HG02678 (cell line): ENCODE measurements at regions not wholly inside any gene's neighbourhood (a gene's known extent, or its start where the extent isn't known, plus 50 kb on each side); places are given as distances from the start of the nearest gene placed in this dataset.
"Not testable (repeated sequence)": the region's sequence is repeated elsewhere in the genome, so short reads cannot be mapped to it uniquely, and the experiment has no call there.

Experiments
- ATAC-seq: cut with Tn5 transposase; IDR thresholded peaks from one replicate; pipeline ENCODE4 v1.9.1; 2021; ENCODE audit warnings: mild to moderate bottlenecking, moderate library complexity; ENCODE audit not compliant: unreplicated experiment

GRCh38 chrX:42175843-42176242 lies 252.5 kb upstream of the CASK start:
- ATAC-seq = no peak

GRCh38 chrX:42157923-42158322 lies 234.6 kb upstream of the CASK start:
- ATAC-seq = not testable (repeated sequence)

GRCh38 chrX:42151808-42152207 lies 228.5 kb upstream of the CASK start:
- ATAC-seq = no peak

- no peak for ATAC-seq
Observed at GRCh38 chrX:42149765-42150164, 226.4 kb upstream of the CASK start.

GRCh38 chrX:42149281-42149680 lies 225.9 kb upstream of the CASK start:
- no peak for ATAC-seq

- ATAC-seq = no peak
Observed at GRCh38 chrX:42143866-42144592, 220.7 kb upstream of the CASK start.

GRCh38 chrX:42140320-42140719 lies 217.0 kb upstream of the CASK start:
- ATAC-seq = no peak

- ATAC-seq = no peak
Observed at GRCh38 chrX:42135583-42136228, 212.4 kb upstream of the CASK start.

- ATAC-seq = no peak
Observed at GRCh38 chrX:42131856-42132255, 208.5 kb upstream of the CASK start.

- no peak for ATAC-seq
Observed at GRCh38 chrX:42129022-42129940, 205.9 kb upstream of the CASK start.

GRCh38 chrX:42128587-42128986 lies 205.2 kb upstream of the CASK start:
- no peak for ATAC-seq

- peak; percentile 73 for ATAC-seq
Observed at GRCh38 chrX:42128020-42128419, 204.7 kb upstream of the CASK start.

GRCh38 chrX:42127563-42127962 lies 204.2 kb upstream of the CASK start:
- ATAC-seq = peak; percentile 15

GRCh38 chrX:42123369-42123768 lies 200.0 kb upstream of the CASK start:
- no peak for ATAC-seq

- ATAC-seq = no peak
Observed at GRCh38 chrX:42119076-42119475, 195.7 kb upstream of the CASK start.

GRCh38 chrX:42117318-42117717 lies 194.0 kb upstream of the CASK start:
- peak; percentile 86 for ATAC-seq

- ATAC-seq = no peak
Observed at GRCh38 chrX:42109428-42109827, 186.1 kb upstream of the CASK start.

GRCh38 chrX:42107495-42108488 lies 184.4 kb upstream of the CASK start:
- ATAC-seq = no peak

- ATAC-seq = no peak
Observed at GRCh38 chrX:42106556-42106955, 183.2 kb upstream of the CASK start.

- ATAC-seq = no peak
Observed at GRCh38 chrX:42102586-42103282, 179.4 kb upstream of the CASK start.
